ENCODE measurements at regions not wholly inside any gene's neighbourhood (a gene's known extent, or its start where the extent isn't known, plus 50 kb on each side); places are given as distances from the start of the nearest gene placed in this dataset.

GRCh38 chr3:41118461-41119390 is 80.6 kb upstream of the CTNNB1 start:
- no peak for DNase-seq

GRCh38 chr3:41120460-41120859 is 78.8 kb upstream of the CTNNB1 start:
- DNase-seq: no peak

GRCh38 chr3:41125258-41125657 is 74.0 kb upstream of the CTNNB1 start:
- DNase-seq: no peak

GRCh38 chr3:41126472-41126871 is 72.8 kb upstream of the CTNNB1 start:
- DNase-seq: no peak

GRCh38 chr3:41126961-41127360 is 72.3 kb upstream of the CTNNB1 start:
- DNase-seq: no peak

GRCh38 chr3:41127414-41127813 is 71.9 kb upstream of the CTNNB1 start:
- DNase-seq: no peak

- DNase-seq: no peak
Measured at GRCh38 chr3:41129731-41130130, 69.6 kb upstream of the CTNNB1 start.

GRCh38 chr3:41131224-41131623 is 68.1 kb upstream of the CTNNB1 start:
- no peak for DNase-seq

- DNase-seq: no peak
Measured at GRCh38 chr3:41137686-41138111, 61.6 kb upstream of the CTNNB1 start.

- no peak for DNase-seq
Measured at GRCh38 chr3:41138146-41138545, 61.2 kb upstream of the CTNNB1 start.

GRCh38 chr3:41138601-41139000 is 60.7 kb upstream of the CTNNB1 start:
- no peak for DNase-seq

- no peak for DNase-seq
Measured at GRCh38 chr3:41140242-41140641, 59.1 kb upstream of the CTNNB1 start.

GRCh38 chr3:41141433-41142167 is 57.7 kb upstream of the CTNNB1 start:
- DNase-seq: no peak

GRCh38 chr3:41143421-41144031 is 55.8 kb upstream of the CTNNB1 start:
- DNase-seq: no peak

GRCh38 chr3:41144631-41145030 is 54.7 kb upstream of the CTNNB1 start:
- no peak for DNase-seq

GRCh38 chr3:41148478-41148877 is 50.8 kb upstream of the CTNNB1 start:
- DNase-seq: no peak

- no peak for DNase-seq
Measured at GRCh38 chr3:41148901-41149300, 50.4 kb upstream of the CTNNB1 start.
